Stimulated activated CD4-positive, alpha-beta T cell treated with anti-CD3 and anti-CD28 coated beads, Interleukin-2, amount 100 ng/mL, for 48 hours (primary cell): ENCODE measurements at regions not wholly inside any gene's neighbourhood (a gene's known extent, or its start where the extent isn't known, plus 50 kb on each side); places are given as distances from the start of the nearest gene placed in this dataset.

Experiments
- DNase-seq, 2 donors: peaks; one replicate each; pipeline ENCODE4 v3.0.0-alpha.2; 2020

GRCh38 chr22:27436591-27436990 lies 365.0 kb downstream of the MN1 start:
- no peak for DNase-seq

GRCh38 chr22:27437570-27437969 lies 364.0 kb downstream of the MN1 start:
- no peak for DNase-seq

- DNase-seq, result no peak
These were observed 363.1 kb downstream of the MN1 start for GRCh38 chr22:27438271-27438980.

- no peak for DNase-seq
These were observed 362.4 kb downstream of the MN1 start for GRCh38 chr22:27439131-27439530.

- no peak for DNase-seq
These were observed 361.2 kb downstream of the MN1 start for GRCh38 chr22:27440304-27440865.

GRCh38 chr22:27441706-27442475 lies 359.7 kb downstream of the MN1 start:
- no peak for DNase-seq

- DNase-seq, result no peak
These were observed 358.2 kb downstream of the MN1 start for GRCh38 chr22:27443306-27443705.

GRCh38 chr22:27445881-27446280 lies 355.7 kb downstream of the MN1 start:
- no peak for DNase-seq

- DNase-seq, result no peak
These were observed 354.3 kb downstream of the MN1 start for GRCh38 chr22:27447289-27447688.

- DNase-seq, result no peak
These were observed 351.1 kb downstream of the MN1 start for GRCh38 chr22:27450448-27450847.

GRCh38 chr22:27452245-27452644 lies 349.3 kb downstream of the MN1 start:
- no peak for DNase-seq

GRCh38 chr22:27452922-27453321 lies 348.6 kb downstream of the MN1 start:
- no peak for DNase-seq

- no peak for DNase-seq
These were observed 347.8 kb downstream of the MN1 start for GRCh38 chr22:27453725-27454124.

GRCh38 chr22:27454807-27455450 lies 346.6 kb downstream of the MN1 start:
- no peak for DNase-seq

GRCh38 chr22:27455526-27455925 lies 346.0 kb downstream of the MN1 start:
- no peak for DNase-seq

- no peak for DNase-seq
These were observed 344.7 kb downstream of the MN1 start for GRCh38 chr22:27456696-27457503.

GRCh38 chr22:27459999-27460398 lies 341.6 kb downstream of the MN1 start:
- no peak for DNase-seq

- no peak for DNase-seq
These were observed 340.8 kb downstream of the MN1 start for GRCh38 chr22:27460591-27461347.

- no peak for DNase-seq
These were observed 340.1 kb downstream of the MN1 start for GRCh38 chr22:27461470-27461869.

- no peak for DNase-seq
These were observed 339.4 kb downstream of the MN1 start for GRCh38 chr22:27462190-27462589.

GRCh38 chr22:27463121-27463660 lies 338.4 kb downstream of the MN1 start:
- no peak for DNase-seq

- no peak for DNase-seq
These were observed 335.3 kb downstream of the MN1 start for GRCh38 chr22:27466229-27466628.
